DMS153 treated with DMSO at 0.1 percent for 48 hours (cell line): ENCODE measurements at regions not wholly inside any gene's neighbourhood (a gene's known extent, or its start where the extent isn't known, plus 50 kb on each side); places are given as distances from the start of the nearest gene placed in this dataset.

Source experiments
- DNase-seq: peaks from one replicate; lab custom pipeline; 2025; ENCODE audit not compliant: unreplicated experiment; lab: John Stamatoyannopoulos, UW

GRCh38 chr4:151917145-151917734, 156.4 kb upstream of the GATB start:
- DNase-seq: no peak

- DNase-seq: no peak
Observed at GRCh38 chr4:151912632-151913031, 151.8 kb upstream of the GATB start.

- no peak for DNase-seq
Observed at GRCh38 chr4:151911970-151912369, 151.2 kb upstream of the GATB start.

GRCh38 chr4:151908734-151909497, 148.1 kb upstream of the GATB start:
- no peak for DNase-seq

DNA sequence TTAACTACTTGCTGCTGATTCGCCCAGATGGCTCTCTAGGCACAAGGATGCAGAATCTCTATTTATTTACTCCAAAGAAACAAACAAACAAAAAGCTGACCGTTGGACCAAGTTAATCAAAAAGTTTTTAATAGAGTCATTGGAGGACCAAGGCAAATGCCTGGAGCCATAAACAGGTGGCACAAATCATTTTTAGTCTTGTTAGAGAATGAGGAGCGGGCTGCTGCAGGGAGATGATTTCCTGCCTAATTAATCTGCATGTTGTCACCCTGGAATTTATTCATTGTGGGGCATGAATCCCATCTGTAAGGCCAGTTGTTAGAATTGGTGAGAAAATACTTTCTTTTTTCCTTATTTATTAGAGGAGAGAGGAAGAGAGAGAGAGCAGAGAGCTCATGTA, 147.4 kb upstream of the GATB start:
- DNase-seq: no peak

GRCh38 chr4:151906438-151906837, 145.6 kb upstream of the GATB start:
- no peak for DNase-seq

GRCh38 chr4:151905197-151905596, 144.4 kb upstream of the GATB start:
- no peak for DNase-seq

DNA sequence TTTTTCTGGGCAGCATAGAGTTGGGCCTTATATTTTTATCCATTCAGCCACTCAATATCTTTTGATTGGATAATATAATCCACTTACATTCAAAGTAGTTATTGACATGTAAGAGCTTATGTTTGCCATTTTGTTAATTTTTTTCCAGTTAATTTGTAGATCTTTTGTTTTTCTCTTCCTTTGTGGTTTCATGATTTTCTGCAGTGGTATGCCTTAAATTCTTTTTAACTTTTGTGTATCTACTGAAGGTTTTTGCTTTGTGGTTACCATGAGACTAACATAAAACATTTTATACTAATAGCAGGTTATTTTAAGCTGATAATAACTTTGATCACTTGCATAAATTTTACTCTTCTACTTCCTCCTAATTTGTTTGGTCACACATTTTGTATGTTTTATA, 140.8 kb upstream of the GATB start:
- DNase-seq: no peak

- DNase-seq: no peak
Observed at GRCh38 chr4:151896880-151897279, 136.1 kb upstream of the GATB start.

GRCh38 chr4:151895671-151896070, 134.9 kb upstream of the GATB start:
- DNase-seq: no peak

- no peak for DNase-seq
Observed at GRCh38 chr4:151894246-151894645, 133.4 kb upstream of the GATB start.

DNA sequence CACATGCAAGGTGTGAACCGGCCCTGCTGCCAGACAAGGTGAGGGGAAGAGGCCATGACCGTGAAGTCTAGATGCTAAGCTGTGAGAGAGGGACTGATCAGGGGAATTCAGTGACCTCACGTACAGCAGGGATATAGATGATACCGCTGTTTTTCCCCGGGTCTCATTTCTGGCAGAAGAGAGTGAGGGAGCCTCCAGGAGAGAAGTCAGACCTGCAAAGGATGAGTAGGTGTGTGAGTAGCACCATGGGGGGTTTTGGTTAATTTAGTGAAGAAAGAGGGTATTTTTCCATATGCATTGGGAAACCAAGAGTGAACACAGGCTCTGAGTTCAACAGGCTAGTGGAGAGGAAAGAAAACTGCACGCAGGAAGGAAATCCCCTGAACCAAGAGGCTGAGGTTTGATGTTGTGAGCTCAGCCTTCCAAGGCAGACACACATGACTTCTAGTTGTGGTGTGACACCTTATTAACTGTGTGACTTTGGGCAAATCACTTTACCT, 127.6 kb upstream of the GATB start:
- DNase-seq: no peak

- no peak for DNase-seq
Observed at GRCh38 chr4:151887816-151888180, 127.0 kb upstream of the GATB start.

GRCh38 chr4:151887031-151887815, 126.4 kb upstream of the GATB start:
- DNase-seq: no peak

DNA sequence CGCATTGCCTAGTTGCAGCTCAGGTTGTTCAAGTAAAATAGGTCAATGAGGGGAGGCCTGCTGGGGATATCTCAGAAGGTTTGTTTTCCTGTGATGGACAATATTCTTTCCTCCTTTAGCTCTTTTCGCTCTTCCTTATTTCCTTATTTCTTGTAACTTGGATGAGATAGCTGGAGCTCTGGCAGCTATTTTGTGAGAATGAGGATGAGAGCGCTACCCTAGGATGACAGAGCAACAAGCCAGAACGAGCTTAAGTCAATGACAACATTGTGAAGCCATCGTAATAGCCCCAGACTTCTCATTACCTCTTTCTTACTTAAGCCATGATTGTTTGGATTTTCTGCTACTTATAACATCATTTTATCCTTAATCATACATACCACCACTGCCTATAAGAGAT, 124.3 kb upstream of the GATB start:
- DNase-seq: no peak

- DNase-seq: no peak
Observed at GRCh38 chr4:151883747-151884146, 122.9 kb upstream of the GATB start.

- DNase-seq: no peak
Observed at GRCh38 chr4:151882072-151882803, 121.4 kb upstream of the GATB start.

DNA sequence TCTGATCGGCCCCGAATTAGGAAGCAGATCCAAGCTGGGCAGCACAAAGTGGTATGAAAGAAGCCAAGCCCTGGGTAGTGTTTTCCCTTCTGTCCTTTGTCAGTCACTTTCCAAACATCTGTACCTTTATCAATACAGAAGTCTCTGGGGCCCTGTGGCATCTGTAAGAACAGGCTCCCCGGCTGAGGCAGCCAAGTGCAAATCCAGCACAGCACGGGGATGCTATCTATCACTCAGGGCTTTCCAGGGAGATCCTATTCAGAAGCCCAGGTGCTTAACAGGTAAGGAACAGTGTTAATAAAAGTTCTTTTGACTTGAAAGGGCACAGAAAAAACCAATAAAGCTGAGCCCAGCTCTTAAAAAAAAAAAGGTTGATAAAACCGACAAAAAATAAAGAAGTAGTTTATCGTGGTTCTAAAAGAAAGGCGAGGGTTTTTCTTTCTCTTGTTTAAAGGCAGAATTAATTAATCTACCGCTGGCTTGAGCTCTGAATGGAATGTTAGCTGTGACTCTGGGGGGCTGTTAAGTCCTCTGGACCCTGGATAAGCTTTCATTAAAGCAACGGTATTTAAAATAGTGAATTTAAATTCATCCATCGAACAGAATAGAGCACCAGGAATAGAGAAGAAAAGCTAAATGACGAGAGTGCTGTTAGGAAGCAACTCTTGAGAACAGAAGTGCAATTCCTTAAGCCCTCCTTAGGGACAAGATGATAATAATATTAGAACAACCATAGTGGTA, 119.1 kb upstream of the GATB start:
- no peak for DNase-seq

DNA sequence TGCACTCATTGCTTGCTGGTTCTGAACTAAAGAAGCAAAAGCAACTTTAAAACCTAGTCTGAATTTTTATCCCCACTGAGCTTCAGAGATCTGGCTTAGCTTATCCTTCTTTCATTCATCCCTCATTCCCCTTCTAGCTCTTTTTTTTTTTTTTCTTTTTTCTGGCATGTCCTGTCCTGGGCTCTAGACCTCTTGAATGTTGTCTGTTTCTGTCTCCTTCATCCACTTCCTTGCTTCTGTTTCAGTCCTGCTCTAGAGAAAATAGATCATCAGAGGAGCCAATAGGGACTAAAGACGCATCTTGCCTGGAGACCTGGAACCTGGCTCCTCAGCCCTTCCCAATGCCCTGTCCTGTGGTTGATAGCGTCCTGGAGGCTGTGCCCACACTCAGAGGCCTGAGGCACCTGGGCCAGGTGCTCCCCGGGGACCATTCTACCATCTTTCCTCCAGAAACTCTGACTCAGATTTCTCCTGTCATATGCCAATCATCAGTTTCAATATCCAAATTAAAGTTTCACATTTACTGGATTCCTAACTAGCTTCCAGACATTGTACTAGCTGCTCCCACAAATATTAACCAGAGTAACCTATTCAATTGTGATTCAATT, 115.7 kb upstream of the GATB start:
- no peak for DNase-seq

- DNase-seq: no peak
Observed at GRCh38 chr4:151874328-151874727, 113.5 kb upstream of the GATB start.
